SK-N-SH (cell line): ENCODE measurements at regions not wholly inside any gene's neighbourhood (a gene's known extent, or its start where the extent isn't known, plus 50 kb on each side); places are given as distances from the start of the nearest gene placed in this dataset.
A peak's percentile ranks its signal among the peaks of the same experiment; 100 is the strongest.

Experiments used
- CTCF ChIA-PET: fragments of 300-600, 350-600 bp; formaldehyde crosslinking; extraction: SDS; loops from one replicate; lab custom pipeline; 2021; lab: Yijun Ruan, JAX
- POLR2A ChIA-PET: fragments of 350-600 bp; sonication (Branson Sonifier 250); formaldehyde crosslinking; extraction: SDS; loops from one replicate; lab custom pipeline; 2020; ENCODE audit warnings: antibody characterized with exemption, inconsistent platforms; lab: Yijun Ruan, JAX
- DNase-seq: peaks from one replicate; pipeline ENCODE4 v3.0.0; 2012
- H2AFZ ChIP-seq: fragments of 200-600 bp; sonication (generic); 2 replicates; pipeline ENCODE4 v1.8.1; 2016; ENCODE audit warnings: antibody characterized with exemption, mild to moderate bottlenecking, low read depth
- H3F3A ChIP-seq: fragments of 200-600 bp; sonication (generic); replicated peaks from 2 replicates; pipeline ENCODE3; 2016; ENCODE audit warnings: antibody characterized with exemption, mild to moderate bottlenecking; ENCODE audit not compliant: insufficient read depth
- H3K27ac ChIP-seq, 2 experiments: fragments of 200-500 bp in 1 of 2; fragments of 200-600 bp in 1 of 2; sonication (Bioruptor generic) in 1 of 2; sonication (generic), shearing (Covaris generic) in 1 of 2; 2 replicates each; pipeline versions ENCODE4 v1.5.1 to v1.6.1; 2014 to 2016; ENCODE audit warnings: low read depth in 2 of 2, inconsistent platforms in 1 of 2, low read length in 1 of 2, mild to moderate bottlenecking in 1 of 2, mixed read lengths in 1 of 2
- H3K27me3 ChIP-seq: fragments of 200-600 bp; sonication (generic), shearing (Covaris generic); 2 replicates; pipeline ENCODE4 v1.6.1; 2016; ENCODE audit warnings: mixed run types; ENCODE audit not compliant: insufficient read depth
- H3K36me3 ChIP-seq, 2 experiments: fragments of 200-500 bp in 1 of 2; fragments of 200-600 bp in 1 of 2; sonication (Bioruptor generic) in 1 of 2; sonication (generic) in 1 of 2; replicated peaks in 1 of 2; 2 replicates each; pipeline versions ENCODE3 to v1.5.1; 2014 to 2016; ENCODE audit warnings: low read length in 1 of 2, mild to moderate bottlenecking in 1 of 2; ENCODE audit not compliant: insufficient read depth in 2 of 2, control insufficient read depth in 1 of 2
- H3K4me1 ChIP-seq, 2 experiments: fragments of 200-500 bp in 1 of 2; fragments of 200-600 bp in 1 of 2; sonication (Bioruptor generic) in 1 of 2; sonication (generic), shearing (Covaris generic) in 1 of 2; 2 replicates each; pipeline versions ENCODE4 v1.5.1 to v1.6.1; 2014 to 2016; ENCODE audit warnings: low read depth in 1 of 2, low read length in 1 of 2, mixed run types in 1 of 2; ENCODE audit not compliant: insufficient read depth in 2 of 2, control insufficient read depth in 1 of 2
- H3K4me2 ChIP-seq: fragments of 200-600 bp; sonication (generic), shearing (Covaris generic); 2 replicates; pipeline ENCODE4 v1.6.1; 2017; ENCODE audit warnings: mixed run types
- H3K4me3 ChIP-seq, 2 experiments: fragments of 200-500 bp in 1 of 2; fragments of 200-600 bp in 1 of 2; sonication (Bioruptor generic) in 1 of 2; sonication (generic), shearing (Covaris generic) in 1 of 2; 2 replicates each; pipeline versions ENCODE4 v1.5.1 to v1.8.1; 2014 to 2016; ENCODE audit warnings: low read depth in 2 of 2, inconsistent platforms in 1 of 2, low read length in 1 of 2, mild to moderate bottlenecking in 1 of 2, mixed read lengths in 1 of 2, moderate library complexity in 1 of 2
- H3K79me2 ChIP-seq: fragments of 200-600 bp; sonication (generic); 2 replicates; pipeline ENCODE4 v1.8.1; 2017; ENCODE audit warnings: mild to moderate bottlenecking; ENCODE audit not compliant: insufficient read depth
- H3K9ac ChIP-seq: fragments of 200-600 bp; sonication (generic); 2 replicates; pipeline ENCODE4 v1.6.1; 2017; ENCODE audit warnings: mixed run types
- H3K9me2 ChIP-seq: fragments of 200-600 bp; sonication (generic); 2 replicates; pipeline ENCODE4 v1.6.1; 2017; ENCODE audit warnings: mixed run types
- H3K9me3 ChIP-seq: fragments of 200-600 bp; sonication (generic); 2 replicates; pipeline ENCODE4 v1.6.1; 2017; ENCODE audit warnings: mixed run types, mild to moderate bottlenecking, moderate library complexity
- H4K20me1 ChIP-seq: fragments of 200-600 bp; sonication (generic); 2 replicates; pipeline ENCODE4 v1.6.1; 2017; ENCODE audit warnings: mild to moderate bottlenecking, mixed run types; ENCODE audit not compliant: insufficient read depth
- CHD2 ChIP-seq: fragments of 150-350 bp; IDR thresholded peaks from 2 replicates; pipeline ENCODE4 v1.6.1; 2018; ENCODE audit warnings: low read length; ENCODE audit not compliant: partially characterized antibody
- EP300 ChIP-seq, 2 experiments: IDR thresholded peaks; 2 replicates each; pipeline versions ENCODE4 v1.4.0 to v1.6.1; 2012; ENCODE audit warnings: borderline replicate concordance in 1 of 2, low read depth in 1 of 2, low read length in 1 of 2
- EZH2phosphoT487 ChIP-seq: fragments of 200-600 bp; sonication (generic); IDR thresholded peaks from 2 replicates; pipeline ENCODE4 v1.6.1; 2017; ENCODE audit warnings: low read depth, mixed run types, mild to moderate bottlenecking, antibody characterized with exemption, moderate library complexity, borderline replicate concordance
- FOSL2 ChIP-seq: IDR thresholded peaks from 2 replicates; pipeline ENCODE4 v1.4.0; 2012; ENCODE audit warnings: low read depth, mild to moderate bottlenecking, moderate library complexity, borderline replicate concordance
- FOXM1 ChIP-seq: IDR thresholded peaks from 2 replicates; pipeline ENCODE4 v1.4.0; 2012; ENCODE audit warnings: low read depth, mild to moderate bottlenecking
- GABPA ChIP-seq: IDR thresholded peaks from 2 replicates; pipeline ENCODE4 v1.4.0; 2012; ENCODE audit warnings: low read depth, mild to moderate bottlenecking
- GATA2 ChIP-seq: sonication (generic); formaldehyde crosslinking; IDR thresholded peaks from 2 replicates; pipeline ENCODE4 v1.5.0; 2020; ENCODE audit warnings: mild to moderate bottlenecking, missing genetic modification reagents
- JUND ChIP-seq: IDR thresholded peaks from 2 replicates; pipeline ENCODE4 v1.4.0; 2012
- MEF2A ChIP-seq: IDR thresholded peaks from 2 replicates; pipeline ENCODE4 v1.4.0; 2012; ENCODE audit warnings: low read depth, borderline replicate concordance
- MXI1 ChIP-seq: IDR thresholded peaks from 2 replicates; pipeline ENCODE4 v1.6.1; 2012; ENCODE audit warnings: mild to moderate bottlenecking, low read depth, low read length, improper control_type of control experiment
- NFIC ChIP-seq: IDR thresholded peaks from 2 replicates; pipeline ENCODE4 v1.4.0; 2012; ENCODE audit warnings: borderline replicate concordance
- NRF1 ChIP-seq: IDR thresholded peaks from 2 replicates; pipeline ENCODE4 v1.6.1; 2012; ENCODE audit warnings: low read depth, mild to moderate bottlenecking, low read length
- RFX5 ChIP-seq: IDR thresholded peaks from 2 replicates; pipeline ENCODE4 v1.6.1; 2012; ENCODE audit warnings: mild to moderate bottlenecking, improper control_type of control experiment, low read length
- RXRA ChIP-seq: IDR thresholded peaks from 2 replicates; pipeline ENCODE4 v1.4.0; 2012; ENCODE audit warnings: low read depth, mild to moderate bottlenecking, borderline replicate concordance
- SMC3 ChIP-seq: IDR thresholded peaks from 2 replicates; pipeline ENCODE4 v1.6.1; 2012; ENCODE audit warnings: low read depth, low read length, improper control_type of control experiment
- TAF1 ChIP-seq: IDR thresholded peaks from 2 replicates; pipeline ENCODE4 v1.6.1; 2012; ENCODE audit warnings: low read depth, mild to moderate bottlenecking, low read length, moderate library complexity, borderline replicate concordance
- TCF12 ChIP-seq: IDR thresholded peaks from 2 replicates; pipeline ENCODE4 v1.4.0; 2012
- TEAD4 ChIP-seq: IDR thresholded peaks from 2 replicates; pipeline ENCODE4 v1.4.0; 2012; ENCODE audit warnings: mild to moderate bottlenecking, borderline replicate concordance; ENCODE audit not compliant: insufficient read depth
- YY1 ChIP-seq: IDR thresholded peaks from 2 replicates; pipeline ENCODE4 v1.4.0; 2012; ENCODE audit warnings: low read depth, mild to moderate bottlenecking
- WGBS: methylation state at CpG from one replicate; pipeline ENCODE4 v1.1.6; 2017; ENCODE audit warnings: low lambda C conversion rate; 5-methylcytosine and 5-hydroxymethylcytosine counted together
- TF ChIP-seq, protein P1 (sequence below): IDR thresholded peaks from 2 replicates; pipeline ENCODE4; 2012
- TF ChIP-seq, protein P2 (sequence below): fragments of 150-350 bp; IDR thresholded peaks from 2 replicates; pipeline ENCODE4 v1.6.1; 2016; ENCODE audit warnings: mild to moderate bottlenecking, low read depth, low read length
- TF ChIP-seq, protein P3 (sequence below): IDR thresholded peaks from 2 replicates; pipeline ENCODE4 v1.4.0; 2012; ENCODE audit warnings: low read depth, borderline replicate concordance
- TF ChIP-seq, protein P4 (sequence below): fragments of 150-350 bp; IDR thresholded peaks from 2 replicates; pipeline ENCODE4 v1.6.1; 2017; ENCODE audit warnings: antibody characterized with exemption, low read length, low read depth, borderline replicate concordance
- TF ChIP-seq, protein P5 (sequence below): IDR thresholded peaks from 2 replicates; pipeline ENCODE4 v1.4.0; 2012; ENCODE audit warnings: low read depth, borderline replicate concordance
- TF ChIP-seq, protein P6 (sequence below): fragments of 200-600 bp; sonication (generic); IDR thresholded peaks from 2 replicates; pipeline ENCODE4 v1.6.1; 2017; ENCODE audit warnings: antibody characterized with exemption, mild to moderate bottlenecking, moderate library complexity

DNA sequence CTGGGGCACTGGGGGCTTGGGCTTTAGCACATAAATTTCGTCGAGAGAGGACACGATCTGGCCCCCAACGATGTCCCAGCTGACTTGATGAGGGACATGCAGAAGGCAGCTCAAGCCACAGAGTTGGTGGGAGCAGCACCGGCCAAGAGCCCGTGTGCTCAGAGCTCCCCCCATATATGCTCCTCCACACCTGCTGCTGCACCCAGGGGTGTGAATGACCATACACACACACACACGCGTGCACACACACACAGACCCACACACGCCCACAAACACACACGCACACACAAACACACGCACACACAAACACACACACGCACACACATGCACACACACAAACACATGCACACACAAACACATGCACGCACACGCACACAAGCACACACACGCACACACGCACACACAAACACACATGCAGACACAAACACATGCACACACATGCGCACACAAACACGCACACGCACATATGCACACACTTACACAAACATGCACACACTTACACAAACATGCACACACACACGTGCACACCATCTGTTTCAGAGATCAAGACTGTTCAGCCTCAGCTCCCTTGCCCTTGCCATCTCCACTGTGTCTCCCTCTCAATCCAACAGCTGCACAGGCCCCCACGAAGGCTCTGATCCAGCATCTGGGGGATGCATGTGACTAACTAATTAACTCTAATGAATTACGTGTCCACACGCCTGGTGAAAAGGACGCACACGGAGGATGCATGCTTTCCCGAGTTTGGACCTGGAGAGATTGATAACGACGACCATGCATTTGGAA, 85.6 kb upstream of the TNRC6C start:
- CTCF ChIA-PET, result interaction anchor here (0.7 to 1.0 kb wide), 2 partner anchors 143 to 421 kb away, joined by 3 read pairs; no protein-coding TSS in a partner anchor
- TF ChIP-seq GABPA, result no peak
- TF ChIP-seq SMC3, result no peak
- TF ChIP-seq, protein P1, sequence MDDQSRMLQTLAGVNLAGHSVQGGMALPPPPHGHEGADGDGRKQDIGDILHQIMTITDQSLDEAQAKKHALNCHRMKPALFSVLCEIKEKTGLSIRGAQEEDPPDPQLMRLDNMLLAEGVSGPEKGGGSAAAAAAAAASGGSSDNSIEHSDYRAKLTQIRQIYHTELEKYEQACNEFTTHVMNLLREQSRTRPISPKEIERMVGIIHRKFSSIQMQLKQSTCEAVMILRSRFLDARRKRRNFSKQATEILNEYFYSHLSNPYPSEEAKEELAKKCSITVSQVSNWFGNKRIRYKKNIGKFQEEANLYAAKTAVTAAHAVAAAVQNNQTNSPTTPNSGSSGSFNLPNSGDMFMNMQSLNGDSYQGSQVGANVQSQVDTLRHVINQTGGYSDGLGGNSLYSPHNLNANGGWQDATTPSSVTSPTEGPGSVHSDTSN, result no peak
- no peak for TF ChIP-seq YY1
- TF ChIP-seq FOXM1, result no peak
- TF ChIP-seq NRF1, result no peak
- TF ChIP-seq EP300 (IDR thresholded peaks at IDR 0.05; ENCODE audit: borderline replicate concordance in 1 of 2, low read depth in 1 of 2, low read length in 1 of 2), result peak in 1 of 2 experiments; percentile 84; a peak in 2 of 4 replicates
- no peak for TF ChIP-seq JUND
- TF ChIP-seq, protein P2, sequence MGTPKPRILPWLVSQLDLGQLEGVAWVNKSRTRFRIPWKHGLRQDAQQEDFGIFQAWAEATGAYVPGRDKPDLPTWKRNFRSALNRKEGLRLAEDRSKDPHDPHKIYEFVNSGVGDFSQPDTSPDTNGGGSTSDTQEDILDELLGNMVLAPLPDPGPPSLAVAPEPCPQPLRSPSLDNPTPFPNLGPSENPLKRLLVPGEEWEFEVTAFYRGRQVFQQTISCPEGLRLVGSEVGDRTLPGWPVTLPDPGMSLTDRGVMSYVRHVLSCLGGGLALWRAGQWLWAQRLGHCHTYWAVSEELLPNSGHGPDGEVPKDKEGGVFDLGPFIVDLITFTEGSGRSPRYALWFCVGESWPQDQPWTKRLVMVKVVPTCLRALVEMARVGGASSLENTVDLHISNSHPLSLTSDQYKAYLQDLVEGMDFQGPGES, result no peak
- TF ChIP-seq MXI1, result peak; percentile 79; the same call in 1 of the 2 replicates
- no peak for TF ChIP-seq RXRA
- no peak for TF ChIP-seq FOSL2
- no peak for TF ChIP-seq TAF1
- TF ChIP-seq, protein P3, sequence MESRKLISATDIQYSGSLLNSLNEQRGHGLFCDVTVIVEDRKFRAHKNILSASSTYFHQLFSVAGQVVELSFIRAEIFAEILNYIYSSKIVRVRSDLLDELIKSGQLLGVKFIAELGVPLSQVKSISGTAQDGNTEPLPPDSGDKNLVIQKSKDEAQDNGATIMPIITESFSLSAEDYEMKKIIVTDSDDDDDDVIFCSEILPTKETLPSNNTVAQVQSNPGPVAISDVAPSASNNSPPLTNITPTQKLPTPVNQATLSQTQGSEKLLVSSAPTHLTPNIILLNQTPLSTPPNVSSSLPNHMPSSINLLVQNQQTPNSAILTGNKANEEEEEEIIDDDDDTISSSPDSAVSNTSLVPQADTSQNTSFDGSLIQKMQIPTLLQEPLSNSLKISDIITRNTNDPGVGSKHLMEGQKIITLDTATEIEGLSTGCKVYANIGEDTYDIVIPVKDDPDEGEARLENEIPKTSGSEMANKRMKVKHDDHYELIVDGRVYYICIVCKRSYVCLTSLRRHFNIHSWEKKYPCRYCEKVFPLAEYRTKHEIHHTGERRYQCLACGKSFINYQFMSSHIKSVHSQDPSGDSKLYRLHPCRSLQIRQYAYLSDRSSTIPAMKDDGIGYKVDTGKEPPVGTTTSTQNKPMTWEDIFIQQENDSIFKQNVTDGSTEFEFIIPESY, result no peak
- no peak for TF ChIP-seq TEAD4
- TF ChIP-seq CHD2, result peak; percentile 74
- TF ChIP-seq GATA2 (CRISPR knock-in tag), result no peak
- TF ChIP-seq, protein P4, sequence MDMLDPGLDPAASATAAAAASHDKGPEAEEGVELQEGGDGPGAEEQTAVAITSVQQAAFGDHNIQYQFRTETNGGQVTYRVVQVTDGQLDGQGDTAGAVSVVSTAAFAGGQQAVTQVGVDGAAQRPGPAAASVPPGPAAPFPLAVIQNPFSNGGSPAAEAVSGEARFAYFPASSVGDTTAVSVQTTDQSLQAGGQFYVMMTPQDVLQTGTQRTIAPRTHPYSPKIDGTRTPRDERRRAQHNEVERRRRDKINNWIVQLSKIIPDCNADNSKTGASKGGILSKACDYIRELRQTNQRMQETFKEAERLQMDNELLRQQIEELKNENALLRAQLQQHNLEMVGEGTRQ, result no peak
- no peak for TF ChIP-seq EZH2phosphoT487
- TF ChIP-seq, protein P5, sequence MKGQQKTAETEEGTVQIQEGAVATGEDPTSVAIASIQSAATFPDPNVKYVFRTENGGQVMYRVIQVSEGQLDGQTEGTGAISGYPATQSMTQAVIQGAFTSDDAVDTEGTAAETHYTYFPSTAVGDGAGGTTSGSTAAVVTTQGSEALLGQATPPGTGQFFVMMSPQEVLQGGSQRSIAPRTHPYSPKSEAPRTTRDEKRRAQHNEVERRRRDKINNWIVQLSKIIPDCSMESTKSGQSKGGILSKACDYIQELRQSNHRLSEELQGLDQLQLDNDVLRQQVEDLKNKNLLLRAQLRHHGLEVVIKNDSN, result no peak
- no peak for TF ChIP-seq TCF12
- no peak for TF ChIP-seq MEF2A
- TF ChIP-seq NFIC, result no peak
- no peak for TF ChIP-seq RFX5
- TF ChIP-seq, protein P6, sequence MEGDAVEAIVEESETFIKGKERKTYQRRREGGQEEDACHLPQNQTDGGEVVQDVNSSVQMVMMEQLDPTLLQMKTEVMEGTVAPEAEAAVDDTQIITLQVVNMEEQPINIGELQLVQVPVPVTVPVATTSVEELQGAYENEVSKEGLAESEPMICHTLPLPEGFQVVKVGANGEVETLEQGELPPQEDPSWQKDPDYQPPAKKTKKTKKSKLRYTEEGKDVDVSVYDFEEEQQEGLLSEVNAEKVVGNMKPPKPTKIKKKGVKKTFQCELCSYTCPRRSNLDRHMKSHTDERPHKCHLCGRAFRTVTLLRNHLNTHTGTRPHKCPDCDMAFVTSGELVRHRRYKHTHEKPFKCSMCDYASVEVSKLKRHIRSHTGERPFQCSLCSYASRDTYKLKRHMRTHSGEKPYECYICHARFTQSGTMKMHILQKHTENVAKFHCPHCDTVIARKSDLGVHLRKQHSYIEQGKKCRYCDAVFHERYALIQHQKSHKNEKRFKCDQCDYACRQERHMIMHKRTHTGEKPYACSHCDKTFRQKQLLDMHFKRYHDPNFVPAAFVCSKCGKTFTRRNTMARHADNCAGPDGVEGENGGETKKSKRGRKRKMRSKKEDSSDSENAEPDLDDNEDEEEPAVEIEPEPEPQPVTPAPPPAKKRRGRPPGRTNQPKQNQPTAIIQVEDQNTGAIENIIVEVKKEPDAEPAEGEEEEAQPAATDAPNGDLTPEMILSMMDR, result no peak

More for the DNA sequence above, 85.6 kb upstream of the TNRC6C start:
- no peaks in the 10 kb centered on the region for H3F3A ChIP-seq
- peaks cover 0 to 50% of the 10 kb centered on the region in 2 experiments; a peak in 2 of 4 replicates for H3K4me1 ChIP-seq
- POLR2A ChIA-PET, result interaction anchor here (1.0 to 2.2 kb wide), 8 partner anchors 8 to 182 kb away, joined by 3 to 22 read pairs (median 6); partner anchors contain the start of gene TNRC6C
- H3K27ac ChIP-seq, result peak overlapping the region in 1 of 2 experiments; percentile 97; a peak in 2 of 4 replicates
- H3K9me2 ChIP-seq, result no peaks in the 10 kb centered on the region
- H3K36me3 ChIP-seq, result no peaks in the 10 kb centered on the region
- H3K79me2 ChIP-seq, result no peaks in the 10 kb centered on the region
- H2AFZ ChIP-seq, result no peak overlapping the region
- H3K4me3 ChIP-seq, result no peak overlapping the region
- no peak overlapping the region for H3K4me2 ChIP-seq
- H3K9me3 ChIP-seq, result no peaks in the 10 kb centered on the region
- peak; percentile 82 for DNase-seq
- 0 out of 2 replicates have a peak, but pooled peaks cover 12% of the 10 kb centered on the region for H3K27me3 ChIP-seq
- no peaks in the 10 kb centered on the region for H4K20me1 ChIP-seq
- H3K9ac ChIP-seq, result no peak overlapping the region
- WGBS, result 57% methylated on average over 28 of the region's 28 CpGs
